WERI-Rb-1 (cell line): ENCODE measurements at regions not wholly inside any gene's neighbourhood (a gene's known extent, or its start where the extent isn't known, plus 50 kb on each side); places are given as distances from the start of the nearest gene placed in this dataset.

ENCODE experiments used
- DNase-seq: peaks from one replicate; pipeline ENCODE4 v3.0.0-alpha.2; 2020
- H3K27ac ChIP-seq: fragments of 250-450 bp; sonication (Bioruptor Pico); 2 replicates; pipeline ENCODE4 v1.5.1; 2020; ENCODE audit warnings: mild to moderate bottlenecking, moderate library complexity
- H3K27me3 ChIP-seq: fragments of 250-450 bp; sonication (Bioruptor Pico); 2 replicates; pipeline ENCODE4 v1.5.1; 2021; ENCODE audit warnings: mild to moderate bottlenecking, low read depth, moderate library complexity; ENCODE audit not compliant: insufficient read depth, severe bottlenecking
- H3K36me3 ChIP-seq: fragments of 250-450 bp; sonication (Bioruptor Pico); 2 replicates; pipeline ENCODE4 v1.5.1; 2020; ENCODE audit warnings: mild to moderate bottlenecking, moderate library complexity
- H3K4me3 ChIP-seq: 2 replicates; pipeline ENCODE4 v1.5.1; 2011; ENCODE audit warnings: low read depth, mild to moderate bottlenecking, control low read depth, low read length
- H3K9me3 ChIP-seq: fragments of 250-450 bp; sonication (Bioruptor Pico); 2 replicates; pipeline ENCODE4 v1.5.1; 2021; ENCODE audit warnings: mild to moderate bottlenecking, moderate library complexity; ENCODE audit not compliant: severe bottlenecking
- CTCF ChIP-seq: IDR thresholded peaks from 2 replicates; pipeline ENCODE4 v1.5.1; 2011; ENCODE audit warnings: low read depth, mild to moderate bottlenecking, control low read depth, inconsistent platforms, low read length

- no peak for DNase-seq
- H3K4me3 ChIP-seq: no peak overlapping the region
- no peaks in the 10 kb centered on the region for H3K27me3 ChIP-seq
- no peak for TF ChIP-seq CTCF
- no peaks in the 10 kb centered on the region for H3K9me3 ChIP-seq
- H3K36me3 ChIP-seq: no peaks in the 10 kb centered on the region
- no peak overlapping the region for H3K27ac ChIP-seq
These were observed 123.2 kb downstream of the MFSD1 start for GRCh38 chr3:158925021-158925420.

GRCh38 chr3:158925828-158926494 is 124.1 kb downstream of the MFSD1 start:
- no peaks in the 10 kb centered on the region for H3K36me3 ChIP-seq
- no peaks in the 10 kb centered on the region for H3K9me3 ChIP-seq
- no peak overlapping the region for H3K27ac ChIP-seq
- no peaks in the 10 kb centered on the region for H3K27me3 ChIP-seq
- H3K4me3 ChIP-seq: no peak overlapping the region
- no peak for DNase-seq
- TF ChIP-seq CTCF: no peak

- Histone ChIP-seq H3K4me3 (no peak overlapping the region), H3K36me3 (no peaks in the 10 kb centered on the region), H3K9me3 (no peaks in the 10 kb centered on the region), H3K27ac (no peak overlapping the region), H3K27me3 (no peaks in the 10 kb centered on the region)
- no peak for DNase-seq
- TF ChIP-seq CTCF: no peak
These were observed 134.0 kb downstream of the MFSD1 start for GRCh38 chr3:158935846-158936245.

GRCh38 chr3:158936530-158937113 is 134.8 kb downstream of the MFSD1 start:
- Histone ChIP-seq H3K9me3 (no peaks in the 10 kb centered on the region), H3K4me3 (no peak overlapping the region), H3K36me3 (no peaks in the 10 kb centered on the region), H3K27ac (peak overlapping the region; percentile 51), H3K27me3 (no peaks in the 10 kb centered on the region)
- TF ChIP-seq CTCF: no peak
- DNase-seq: peak; percentile 94

- no peak overlapping the region for H3K27ac ChIP-seq
- no peak for TF ChIP-seq CTCF
- no peaks in the 10 kb centered on the region for H3K9me3 ChIP-seq
- H3K27me3 ChIP-seq: peaks cover 3% of the 10 kb centered on the region
- H3K36me3 ChIP-seq: no peaks in the 10 kb centered on the region
- no peak overlapping the region for H3K4me3 ChIP-seq
- no peak for DNase-seq
These were observed 148.5 kb downstream of the MFSD1 start for GRCh38 chr3:158950178-158950901.
